UCSD-AML1 (cell line): ENCODE measurements at regions not wholly inside any gene's neighbourhood (a gene's known extent, or its start where the extent isn't known, plus 50 kb on each side); places are given as distances from the start of the nearest gene placed in this dataset.
"Not testable (repeated sequence)": the region's sequence is repeated elsewhere in the genome, so short reads cannot be mapped to it uniquely, and the experiment has no call there.

Experiments used
- DNase-seq: peaks from one replicate; lab custom pipeline; 2025; ENCODE audit not compliant: unreplicated experiment; lab: John Stamatoyannopoulos, UW

- DNase-seq = not testable (repeated sequence)
Observed at GRCh38 chr21:14009238-14009981, 201.3 kb downstream of the LIPI start.

GRCh38 chr21:14008436-14008835 is 202.3 kb downstream of the LIPI start:
- not testable (repeated sequence) for DNase-seq

DNA sequence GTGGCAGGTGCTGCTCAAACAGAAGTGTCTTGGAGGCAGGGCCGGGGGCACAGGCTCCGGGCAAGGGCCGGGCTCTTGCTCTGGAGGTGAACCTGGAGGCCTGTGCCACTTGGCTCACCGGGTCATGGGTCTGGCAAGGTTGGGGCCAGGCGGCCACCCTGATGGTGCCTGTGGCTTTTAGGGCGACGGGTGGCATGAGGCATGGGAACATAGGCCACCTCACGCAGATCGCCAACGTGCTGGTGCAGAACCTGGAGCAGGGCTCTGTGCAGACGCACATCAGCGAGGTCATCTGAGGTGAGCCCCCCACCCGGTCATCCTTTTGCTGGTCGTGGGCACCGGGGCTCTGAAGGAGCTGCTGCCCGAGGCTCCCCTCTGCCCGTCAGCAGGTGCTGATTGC is 202.7 kb downstream of the LIPI start:
- DNase-seq = not testable (repeated sequence)

GRCh38 chr21:14006144-14006543 is 204.6 kb downstream of the LIPI start:
- DNase-seq = not testable (repeated sequence)

- not testable (repeated sequence) for DNase-seq
Observed at GRCh38 chr21:13986996-13987958, 223.5 kb downstream of the LIPI start.

- DNase-seq = not testable (repeated sequence)
Observed at GRCh38 chr21:13985865-13986863, 224.6 kb downstream of the LIPI start.

DNA sequence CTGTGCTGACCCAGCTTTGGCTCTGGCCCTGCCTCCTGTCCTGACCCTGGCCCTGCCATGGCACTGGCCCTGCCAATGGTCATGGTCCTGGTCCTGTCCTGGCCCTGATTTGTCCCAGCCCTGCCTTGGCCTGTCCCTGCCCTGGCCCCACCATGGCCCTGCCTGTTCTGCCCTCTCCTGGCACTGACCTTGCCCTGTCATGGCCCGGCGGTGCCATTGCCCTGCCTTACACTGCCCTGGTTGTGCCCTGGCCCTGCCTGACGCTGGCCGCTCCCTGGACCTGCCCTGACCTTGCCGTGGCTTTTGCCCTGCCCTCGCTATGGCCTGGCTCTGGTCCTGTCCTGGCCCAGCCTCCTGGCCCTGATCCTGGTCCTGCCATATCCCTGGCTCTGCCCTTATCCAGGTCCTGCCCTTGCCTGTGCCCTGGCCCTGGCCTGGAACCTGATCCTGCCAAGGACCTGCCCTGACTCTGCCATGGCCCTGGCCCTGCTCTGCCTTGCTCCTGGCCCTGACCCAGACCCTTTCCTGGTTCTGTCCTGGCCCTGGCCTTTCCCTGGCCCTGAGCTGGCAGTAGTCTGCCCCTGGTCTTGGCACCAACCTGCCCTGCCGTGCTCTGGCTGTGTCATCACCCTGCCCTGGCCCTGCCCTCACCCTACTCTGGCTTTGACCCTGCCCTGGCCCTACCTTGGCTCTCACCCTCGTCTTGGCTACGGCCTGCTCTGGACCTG is 225.5 kb downstream of the LIPI start:
- DNase-seq = not testable (repeated sequence)

DNA sequence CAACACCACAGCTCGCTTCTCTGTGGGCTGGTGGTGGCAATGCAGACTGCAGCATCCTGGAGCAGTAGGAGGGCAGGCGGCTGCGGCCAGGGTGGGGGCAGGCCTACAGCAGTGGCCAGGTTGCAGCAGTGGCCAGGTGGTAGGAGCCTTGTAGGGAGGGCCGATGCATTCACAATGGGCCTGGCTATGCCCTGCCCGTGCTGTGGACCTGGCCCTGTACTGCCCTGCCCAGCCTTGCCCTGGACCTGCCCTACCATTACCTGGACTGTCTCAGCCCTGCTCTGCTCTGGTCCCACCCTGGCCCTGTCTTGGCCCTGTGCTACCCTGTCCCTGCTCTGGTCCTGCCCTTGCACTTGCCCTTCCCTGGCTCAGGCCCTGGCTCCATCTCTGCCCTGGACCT is 226.0 kb downstream of the LIPI start:
- DNase-seq = not testable (repeated sequence)

DNA sequence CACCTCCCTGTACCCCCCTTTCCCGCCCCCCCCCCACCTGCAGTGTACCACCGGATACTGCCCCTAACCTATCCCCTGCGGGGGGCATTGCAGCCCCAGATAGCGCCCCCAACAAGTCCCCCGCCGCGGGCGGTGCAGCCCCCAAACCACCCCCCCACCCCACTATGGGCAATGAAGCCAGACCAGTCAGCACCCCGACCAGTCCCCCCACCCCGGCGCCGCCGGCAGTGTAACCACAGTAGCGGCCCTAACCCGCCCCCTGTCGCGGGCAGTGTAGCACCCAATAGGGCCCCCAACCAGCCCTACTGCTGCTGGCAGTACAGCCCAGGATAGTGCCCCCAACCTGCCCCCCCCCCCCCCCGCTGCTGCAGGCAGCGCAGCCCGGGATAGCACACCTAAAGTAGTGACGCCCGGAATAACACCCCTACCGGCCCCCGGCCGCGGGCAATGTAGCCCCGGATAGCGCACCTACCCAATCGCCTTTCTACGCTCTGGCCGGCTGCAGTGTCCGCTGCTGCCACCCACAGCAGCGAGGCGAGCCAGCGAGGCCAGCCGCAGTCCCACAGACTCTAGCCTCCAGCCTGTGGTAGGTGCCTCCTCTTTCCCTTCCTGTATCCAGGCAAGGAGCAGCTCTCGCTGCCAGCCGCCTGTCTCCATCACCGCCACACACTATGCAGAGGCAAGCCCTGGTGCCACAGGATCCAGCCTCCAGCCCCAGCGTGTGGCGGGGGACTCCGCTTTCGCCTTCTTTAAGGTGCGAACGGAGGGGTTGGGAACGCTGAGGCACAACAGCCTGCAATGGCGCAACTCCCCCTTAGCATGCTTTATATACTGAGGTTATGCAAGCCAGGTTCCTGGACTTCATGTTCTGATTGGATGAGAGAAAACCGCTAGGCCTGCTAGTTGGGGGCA is 229.3 kb downstream of the LIPI start:
- DNase-seq = not testable (repeated sequence)

- peak; percentile 30 for DNase-seq
Observed at GRCh38 chr21:13980115-13980662, 230.6 kb downstream of the LIPI start.

DNA sequence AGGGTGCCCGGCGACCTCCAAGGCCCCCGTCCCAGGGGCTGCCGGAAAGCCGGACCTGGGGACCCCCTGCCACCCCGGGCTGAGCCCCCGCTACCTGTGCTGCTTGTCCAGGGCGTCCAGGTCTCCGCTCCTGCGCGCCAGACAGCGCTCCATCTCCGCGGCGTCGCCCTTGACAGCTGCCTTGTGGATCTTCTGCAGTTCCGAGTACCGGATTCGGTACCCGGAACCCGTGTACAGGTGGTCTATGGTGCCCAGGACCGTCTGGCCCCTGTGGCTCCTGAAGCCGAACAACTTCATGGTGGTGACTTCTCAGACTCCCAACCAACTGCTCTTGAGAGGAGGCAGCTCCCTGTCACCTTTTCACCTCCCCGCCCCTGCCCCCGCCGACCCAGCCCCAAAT is 231.1 kb downstream of the LIPI start:
- not testable (repeated sequence) for DNase-seq

- DNase-seq = not testable (repeated sequence)
Observed at GRCh38 chr21:13974582-13974981, 236.2 kb downstream of the LIPI start.

- not testable (repeated sequence) for DNase-seq
Observed at GRCh38 chr21:13969853-13970252, 240.9 kb downstream of the LIPI start.

GRCh38 chr21:13969002-13969401 is 241.8 kb downstream of the LIPI start:
- not testable (repeated sequence) for DNase-seq

DNA sequence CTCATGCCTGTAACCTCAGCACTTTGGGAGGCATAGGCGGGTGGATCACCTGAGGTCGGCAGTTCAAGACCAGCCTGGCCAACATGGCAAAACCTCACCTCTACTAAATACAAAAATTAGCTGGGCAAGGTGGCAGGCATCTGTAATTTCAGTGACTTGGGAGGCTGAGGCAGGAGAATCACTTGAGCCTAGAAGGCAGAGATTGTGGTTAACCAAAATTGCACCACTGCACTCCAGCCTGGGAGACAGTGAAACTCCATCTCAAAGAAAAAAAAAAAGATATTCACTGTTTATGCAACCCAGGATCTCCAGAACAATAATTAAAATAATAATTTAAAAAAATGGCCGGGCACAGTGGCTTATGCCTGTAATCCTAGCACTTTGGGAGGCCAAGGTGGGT is 247.5 kb downstream of the LIPI start:
- not testable (repeated sequence) for DNase-seq

GRCh38 chr21:13937236-13937635 is 273.5 kb downstream of the LIPI start:
- no peak for DNase-seq

GRCh38 chr21:13936033-13936937 is 274.5 kb downstream of the LIPI start:
- not testable (repeated sequence) for DNase-seq
